ENCODE measurements at regions not wholly inside any gene's neighbourhood (a gene's known extent, or its start where the extent isn't known, plus 50 kb on each side); places are given as distances from the start of the nearest gene placed in this dataset.

DNA sequence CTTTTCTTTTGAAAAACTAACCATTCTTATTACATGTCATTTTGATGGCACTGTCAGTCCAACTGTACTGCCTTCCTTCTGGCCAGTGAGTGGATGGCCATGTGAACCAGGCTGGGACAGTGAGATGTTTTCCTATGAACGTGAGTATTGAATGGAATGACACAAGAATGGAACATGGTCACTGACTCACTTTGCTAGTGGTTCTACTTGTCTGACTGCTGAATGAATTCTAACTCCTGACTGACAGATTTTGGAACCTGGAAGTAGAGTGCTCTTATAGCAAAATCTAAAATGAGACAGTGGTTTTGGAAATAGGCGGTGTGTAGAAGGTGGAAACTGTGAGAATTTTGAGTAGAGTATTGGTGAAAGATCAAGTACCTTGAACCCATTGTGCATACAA is 606.9 kb upstream of the KCNMB2 start:
- TF ChIP-seq, protein P1, sequence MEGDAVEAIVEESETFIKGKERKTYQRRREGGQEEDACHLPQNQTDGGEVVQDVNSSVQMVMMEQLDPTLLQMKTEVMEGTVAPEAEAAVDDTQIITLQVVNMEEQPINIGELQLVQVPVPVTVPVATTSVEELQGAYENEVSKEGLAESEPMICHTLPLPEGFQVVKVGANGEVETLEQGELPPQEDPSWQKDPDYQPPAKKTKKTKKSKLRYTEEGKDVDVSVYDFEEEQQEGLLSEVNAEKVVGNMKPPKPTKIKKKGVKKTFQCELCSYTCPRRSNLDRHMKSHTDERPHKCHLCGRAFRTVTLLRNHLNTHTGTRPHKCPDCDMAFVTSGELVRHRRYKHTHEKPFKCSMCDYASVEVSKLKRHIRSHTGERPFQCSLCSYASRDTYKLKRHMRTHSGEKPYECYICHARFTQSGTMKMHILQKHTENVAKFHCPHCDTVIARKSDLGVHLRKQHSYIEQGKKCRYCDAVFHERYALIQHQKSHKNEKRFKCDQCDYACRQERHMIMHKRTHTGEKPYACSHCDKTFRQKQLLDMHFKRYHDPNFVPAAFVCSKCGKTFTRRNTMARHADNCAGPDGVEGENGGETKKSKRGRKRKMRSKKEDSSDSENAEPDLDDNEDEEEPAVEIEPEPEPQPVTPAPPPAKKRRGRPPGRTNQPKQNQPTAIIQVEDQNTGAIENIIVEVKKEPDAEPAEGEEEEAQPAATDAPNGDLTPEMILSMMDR (IDR thresholded peaks at IDR 0.05): no peak
- TF ChIP-seq EP300 (IDR thresholded peaks at IDR 0.05): no peak
